Keratinocyte (primary cell): ENCODE measurements at regions not wholly inside any gene's neighbourhood (a gene's known extent, or its start where the extent isn't known, plus 50 kb on each side); places are given as distances from the start of the nearest gene placed in this dataset.

Experiments used
- CTCF ChIP-seq, 3 experiments: IDR thresholded peaks in 1 of 3; conservative IDR thresholded peaks in 1 of 3; optimal IDR thresholded peaks in 1 of 3; 2 replicates in 2 of 3; 3 replicates in 1 of 3; pipeline versions ENCODE3 to v1.5.1; 2011; ENCODE audit warnings: low read length in 3 of 3, mild to moderate bottlenecking in 3 of 3, moderate library complexity in 2 of 3, control low read depth in 1 of 3, inconsistent platforms in 1 of 3; ENCODE audit not compliant: insufficient read depth in 2 of 3; ENCODE audit errors: extremely low read depth in 1 of 3
- EZH2 ChIP-seq: IDR thresholded peaks from one replicate; pipeline ENCODE4 v1.6.1; 2012; ENCODE audit warnings: inconsistent platforms, mild to moderate bottlenecking, low read length, moderate library complexity

GRCh38 chr9:99637641-99638040 is 184.0 kb upstream of the NR4A3 start:
- TF ChIP-seq CTCF (optimal IDR thresholded peaks at IDR 0.05 in 1 of 3, IDR thresholded peaks at IDR 0.05 in 1 of 3, conservative IDR thresholded peaks at IDR 0.05 in 1 of 3; ENCODE audit: extremely low read depth in 1 of 3, insufficient read depth in 2 of 3, low read length in 3 of 3): no peak
- no peak for TF ChIP-seq EZH2
